Activated naive CD8-positive, alpha-beta T cell treated with anti-CD3 and anti-CD28 coated beads, Interleukin-2, amount 50 U/mL, for 16 hours (primary cell): ENCODE measurements at regions not wholly inside any gene's neighbourhood (a gene's known extent, or its start where the extent isn't known, plus 50 kb on each side); places are given as distances from the start of the nearest gene placed in this dataset.
"Not testable (repeated sequence)": the region's sequence is repeated elsewhere in the genome, so short reads cannot be mapped to it uniquely, and the experiment has no call there.

ENCODE experiments used
- DNase-seq: peaks from one replicate; pipeline ENCODE4 v3.0.0-alpha.2; 2020; ENCODE audit warnings: low read depth, low spot score

DNA sequence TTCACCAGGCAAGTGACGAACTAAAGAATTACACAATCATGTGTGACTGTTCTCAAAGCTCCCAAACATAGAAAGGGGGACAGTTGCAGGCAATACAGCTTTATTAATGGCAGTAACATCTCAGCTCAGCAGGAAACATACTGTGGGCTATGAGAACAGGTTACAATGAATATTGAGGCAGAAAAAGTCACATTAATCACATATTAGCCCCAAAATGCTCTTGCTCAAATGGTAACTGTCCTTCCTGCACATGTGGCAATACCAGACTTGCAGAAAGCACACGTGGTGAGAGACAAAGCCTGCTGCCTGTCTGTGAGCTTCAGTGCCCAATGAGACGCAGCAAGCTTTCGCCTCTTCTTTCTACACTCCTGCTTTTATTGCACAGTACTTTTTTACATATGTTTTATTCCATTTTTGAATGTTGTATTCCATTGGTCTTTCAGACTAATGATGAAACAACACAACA lies 104.9 kb upstream of the ACBD5 start:
- DNase-seq, result no peak

DNA sequence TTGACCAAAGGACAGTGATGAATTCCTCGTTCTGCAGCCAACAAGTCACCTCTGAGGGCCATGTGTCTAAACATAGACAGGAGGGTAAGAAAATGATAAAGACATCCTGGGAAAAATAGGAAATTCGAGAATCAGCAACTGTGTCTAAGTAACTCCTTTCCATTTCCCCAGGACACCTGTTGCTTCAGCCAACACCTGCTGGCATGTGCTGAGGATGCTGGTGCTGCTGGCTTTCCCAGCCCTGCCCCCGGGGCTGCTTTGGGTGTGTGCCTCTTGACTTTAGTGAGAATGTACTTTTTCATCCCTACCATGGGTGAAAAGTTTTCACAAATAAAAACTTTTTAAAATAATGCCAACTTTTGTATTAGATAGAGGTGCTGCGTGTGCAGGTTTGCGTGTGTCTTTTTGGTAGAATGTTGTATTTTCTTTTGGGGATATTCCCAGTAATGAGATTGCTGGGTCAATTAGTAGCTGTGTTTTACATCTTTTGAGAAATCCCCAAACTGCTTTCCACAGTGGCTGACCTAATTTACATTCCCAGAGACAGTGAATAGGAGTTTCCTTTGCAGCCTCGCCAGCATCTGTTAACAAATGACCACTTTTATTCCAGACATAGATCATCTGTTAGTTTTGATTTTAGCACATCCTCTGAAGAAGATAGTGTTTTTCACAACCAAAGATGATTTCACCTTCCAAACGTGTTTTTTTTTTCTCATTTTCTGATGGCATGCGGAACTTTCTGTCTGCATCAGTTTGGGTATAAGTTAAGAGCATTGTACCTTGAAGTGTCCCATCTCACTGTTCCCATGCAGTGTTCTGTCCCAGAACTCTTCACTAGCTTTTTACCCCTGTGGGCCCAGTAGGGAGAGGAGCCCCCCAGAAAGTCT lies 104.2 kb upstream of the ACBD5 start:
- DNase-seq, result no peak

DNA sequence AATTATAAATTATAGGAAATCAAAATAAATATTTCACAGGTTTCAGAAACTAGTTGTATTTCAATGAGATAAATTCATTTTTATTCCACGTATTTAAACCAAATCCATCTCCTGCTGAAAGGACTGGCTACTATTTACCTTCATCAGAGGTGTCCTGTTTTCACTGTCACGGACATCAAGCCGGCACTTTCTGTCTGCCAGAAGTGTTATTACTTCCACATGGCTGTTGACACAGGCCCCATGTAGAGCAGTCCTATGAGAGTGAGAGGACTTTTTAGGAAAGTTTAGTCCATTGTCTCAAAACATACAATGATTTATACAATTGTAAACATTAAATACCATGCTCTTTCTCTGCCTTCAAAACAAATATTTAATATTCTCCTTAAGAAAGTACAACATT lies 100.4 kb upstream of the ACBD5 start:
- no peak for DNase-seq

DNA sequence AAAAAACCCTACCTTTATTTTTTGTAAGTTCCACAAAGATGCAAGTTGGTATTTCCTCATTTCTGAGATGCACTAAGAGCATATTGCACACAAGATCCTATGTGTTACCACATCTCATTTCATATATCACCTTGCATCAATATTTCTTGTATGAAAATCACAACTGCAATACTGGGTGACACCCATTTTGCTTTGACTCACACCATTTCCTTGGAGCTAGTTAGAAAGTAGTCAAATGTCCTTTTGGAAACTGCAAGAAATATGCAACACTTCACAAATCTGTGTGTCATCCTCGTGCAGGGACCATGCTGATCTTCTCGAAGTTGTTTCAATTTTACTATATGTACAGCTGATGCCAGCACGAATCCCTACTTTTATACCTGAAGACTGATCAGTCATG lies 94.6 kb upstream of the ACBD5 start:
- DNase-seq, result not testable (repeated sequence)

DNA sequence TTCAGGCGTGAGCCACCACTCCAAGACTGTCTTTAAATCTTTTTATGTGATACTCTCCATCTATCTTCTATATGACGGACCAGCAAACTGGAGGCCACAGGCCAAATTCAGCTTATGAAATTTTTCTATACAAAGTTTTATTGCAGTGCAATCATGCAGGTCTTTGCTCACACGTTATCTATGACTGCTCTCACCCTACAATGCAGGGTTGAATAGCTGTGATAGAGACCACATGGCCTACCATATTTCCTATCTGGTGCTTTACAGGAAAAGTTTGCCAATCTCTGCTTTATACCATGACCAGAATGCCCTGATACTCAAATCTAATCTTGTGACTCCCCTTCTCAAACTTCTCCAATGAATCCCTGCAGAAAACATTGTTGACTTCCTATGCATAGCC lies 89.5 kb upstream of the ACBD5 start:
- no peak for DNase-seq

DNA sequence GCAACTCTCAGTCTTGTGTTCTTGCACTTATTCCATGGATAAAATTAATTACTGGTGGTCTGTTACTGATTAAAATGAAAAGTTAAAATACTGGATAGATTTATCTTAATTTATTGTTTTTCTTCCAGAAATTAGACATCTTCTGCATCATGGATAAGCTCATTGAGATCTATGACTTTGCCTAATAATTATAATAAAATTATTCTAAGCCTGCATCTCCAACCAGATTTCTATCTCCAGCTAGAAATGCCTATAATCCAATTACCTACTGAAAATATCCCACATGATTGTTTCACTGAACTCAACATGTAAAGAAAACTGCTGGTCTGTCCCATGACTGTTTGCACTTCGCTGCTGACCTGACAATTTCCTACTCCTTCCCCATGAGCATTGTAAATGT lies 88.3 kb upstream of the ACBD5 start:
- no peak for DNase-seq

DNA sequence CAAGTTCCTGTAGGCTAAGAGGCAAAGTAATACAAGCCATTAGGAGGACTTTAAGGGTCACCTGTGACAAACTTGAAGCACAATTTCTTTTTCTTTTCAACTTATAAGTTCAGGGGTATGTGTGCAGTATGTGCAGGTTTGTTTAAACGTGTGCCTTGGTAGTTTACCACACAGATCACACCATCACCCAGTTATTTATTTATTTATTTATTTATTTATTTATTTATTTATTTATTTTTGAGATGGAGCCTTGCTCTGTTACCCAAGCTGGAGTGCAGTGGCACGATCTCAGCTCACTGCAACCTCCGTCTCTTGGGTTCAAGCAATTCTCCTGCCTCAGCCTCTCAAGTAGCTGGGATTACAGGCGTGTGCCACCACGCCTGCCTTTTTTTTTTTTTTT lies 86.2 kb upstream of the ACBD5 start:
- not testable (repeated sequence) for DNase-seq

DNA sequence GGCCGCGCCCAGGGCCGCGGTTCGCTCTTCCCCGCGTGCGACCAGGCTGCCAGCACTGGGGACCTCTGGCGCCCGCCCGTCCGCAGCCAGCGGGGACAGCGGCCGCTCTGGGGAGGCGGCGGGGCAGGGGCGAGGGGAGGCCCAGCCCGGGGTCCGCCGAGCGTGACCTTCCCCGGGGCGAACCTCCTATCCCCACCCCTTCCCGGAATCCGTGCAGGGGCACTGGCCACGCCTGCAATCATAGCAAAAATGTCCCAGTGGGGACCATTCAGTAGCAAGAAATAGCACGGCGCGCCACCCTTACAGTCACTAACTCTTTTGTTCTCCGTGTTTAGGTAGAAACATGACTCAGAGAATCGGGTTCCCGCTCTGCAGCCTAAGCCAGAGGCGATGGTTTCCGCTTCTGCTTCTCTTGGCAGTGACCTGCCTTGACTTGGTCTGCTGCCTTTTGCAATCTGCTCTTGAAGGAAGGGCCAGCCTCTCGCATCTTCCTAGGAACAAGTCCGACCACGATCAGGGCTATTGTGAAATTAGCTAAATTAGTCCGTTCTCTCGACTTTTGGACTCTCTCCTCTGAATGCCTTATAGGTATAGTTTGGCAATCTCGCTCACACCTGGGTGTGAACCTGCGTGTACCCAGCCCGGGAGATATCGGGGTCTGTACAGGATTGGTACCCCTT lies 79.3 kb upstream of the ACBD5 start:
- no peak for DNase-seq

DNA sequence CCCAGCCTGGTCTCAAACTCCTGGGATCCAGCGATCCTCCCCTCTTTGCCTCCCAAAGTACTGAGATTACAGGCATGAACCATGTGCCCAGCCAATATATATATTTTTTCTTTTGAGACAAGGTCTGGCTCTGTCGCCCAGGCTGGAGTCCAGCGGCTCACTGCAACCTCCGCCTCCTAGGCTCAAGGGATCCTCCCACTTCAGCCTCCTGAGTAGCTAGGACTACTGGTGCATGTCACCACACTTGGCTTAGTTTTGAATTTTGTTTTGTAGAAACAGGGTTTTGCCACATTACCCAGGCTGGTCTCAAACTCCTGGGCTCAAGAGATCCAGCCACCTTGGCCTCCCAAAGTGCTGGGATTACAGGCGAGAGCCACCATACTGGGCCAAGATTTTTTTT lies 78.5 kb upstream of the ACBD5 start:
- DNase-seq, result not testable (repeated sequence)

DNA sequence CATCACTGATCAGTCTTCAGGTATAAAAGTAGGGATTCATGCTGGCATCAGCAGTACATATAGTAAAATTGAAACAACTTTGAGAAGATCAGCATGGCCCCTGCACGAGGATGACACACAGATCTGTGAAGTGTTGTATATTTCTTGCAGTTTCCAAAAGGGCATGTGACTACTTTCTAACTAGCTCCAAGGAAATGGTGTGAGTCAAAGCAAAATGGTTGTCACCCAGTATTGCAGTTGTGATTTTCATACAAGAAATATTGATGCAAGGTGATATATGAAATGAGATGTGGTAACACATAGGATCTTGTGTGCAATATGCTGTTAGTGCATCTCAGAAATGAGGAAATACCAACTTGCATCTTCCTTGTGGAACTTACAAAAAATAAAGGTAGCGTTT lies 74.5 kb upstream of the ACBD5 start:
- DNase-seq, result not testable (repeated sequence)

DNA sequence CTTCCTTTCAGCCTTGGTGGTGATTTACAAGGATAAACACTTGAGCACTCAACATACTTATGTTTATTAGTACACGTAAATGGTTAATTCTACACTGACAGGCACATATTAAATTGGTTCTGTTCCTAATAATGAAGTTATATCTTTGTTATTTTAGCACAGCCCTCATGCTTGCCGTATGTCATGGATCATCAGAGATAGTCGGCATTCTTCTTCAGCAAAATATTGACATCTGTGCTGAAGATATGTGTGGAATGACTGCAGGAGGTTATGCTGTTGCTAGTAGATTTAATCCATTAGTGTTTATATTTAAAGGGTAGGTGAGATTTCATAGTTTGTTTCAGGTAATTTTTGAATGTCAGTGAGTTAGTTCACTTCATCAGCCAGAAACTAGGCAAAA lies 73.0 kb upstream of the ACBD5 start:
- not testable (repeated sequence) for DNase-seq

DNA sequence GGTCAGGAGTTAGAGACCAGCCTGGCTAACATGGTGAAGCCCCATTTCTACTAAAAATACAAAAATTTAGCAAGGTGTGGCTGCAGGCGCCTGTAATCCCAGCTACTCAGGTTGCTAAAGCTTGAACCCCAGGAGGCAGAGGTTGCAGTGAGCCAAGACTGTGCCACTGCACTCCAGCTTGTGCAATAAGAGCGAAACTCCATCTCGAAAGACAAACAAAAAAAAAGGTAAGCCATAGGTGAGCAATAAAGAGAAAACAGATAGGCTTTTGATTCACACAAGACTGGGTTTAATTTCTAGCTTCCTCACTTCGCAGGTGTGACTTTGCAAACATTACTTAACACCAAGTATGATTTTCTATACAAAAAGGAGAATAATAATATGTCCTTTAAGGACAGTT lies 72.3 kb upstream of the ACBD5 start:
- DNase-seq, result no peak

DNA sequence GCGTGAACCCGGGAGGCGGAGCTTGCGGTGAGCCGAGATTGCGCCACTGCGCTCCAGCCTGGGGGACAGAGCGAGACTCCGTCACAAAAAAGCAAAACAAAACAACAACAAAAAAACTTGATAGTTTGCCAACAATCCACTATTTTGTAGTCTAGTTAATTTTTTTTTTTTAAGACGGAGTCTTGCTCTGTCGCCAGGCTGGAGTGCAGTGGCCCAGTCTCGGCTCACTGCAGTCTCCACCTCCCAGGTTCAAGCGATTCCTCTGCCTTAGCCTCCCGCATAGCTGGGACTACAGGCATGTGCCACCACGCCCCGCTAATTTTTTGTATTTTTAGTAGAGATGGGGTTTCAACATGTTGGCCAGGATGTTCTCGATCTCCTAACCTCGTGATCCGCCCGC lies 71.2 kb upstream of the ACBD5 start:
- not testable (repeated sequence) for DNase-seq

DNA sequence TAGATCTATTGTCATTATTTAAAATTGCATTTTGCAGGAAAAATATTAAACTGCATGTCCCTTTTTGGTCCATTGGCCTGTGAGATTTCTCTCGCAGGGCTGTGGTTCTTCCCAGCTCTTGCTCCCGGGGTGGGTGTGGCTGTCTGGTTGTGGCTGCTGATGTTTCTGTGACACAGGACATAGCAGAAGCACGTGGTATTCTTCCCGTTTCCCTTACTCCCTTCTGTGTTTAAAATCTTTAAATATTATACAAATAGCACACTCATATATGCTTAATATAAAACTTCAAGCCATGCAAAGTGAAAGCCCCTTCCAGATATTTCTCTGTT lies 57.9 kb upstream of the ACBD5 start:
- DNase-seq, result not testable (repeated sequence)

DNA sequence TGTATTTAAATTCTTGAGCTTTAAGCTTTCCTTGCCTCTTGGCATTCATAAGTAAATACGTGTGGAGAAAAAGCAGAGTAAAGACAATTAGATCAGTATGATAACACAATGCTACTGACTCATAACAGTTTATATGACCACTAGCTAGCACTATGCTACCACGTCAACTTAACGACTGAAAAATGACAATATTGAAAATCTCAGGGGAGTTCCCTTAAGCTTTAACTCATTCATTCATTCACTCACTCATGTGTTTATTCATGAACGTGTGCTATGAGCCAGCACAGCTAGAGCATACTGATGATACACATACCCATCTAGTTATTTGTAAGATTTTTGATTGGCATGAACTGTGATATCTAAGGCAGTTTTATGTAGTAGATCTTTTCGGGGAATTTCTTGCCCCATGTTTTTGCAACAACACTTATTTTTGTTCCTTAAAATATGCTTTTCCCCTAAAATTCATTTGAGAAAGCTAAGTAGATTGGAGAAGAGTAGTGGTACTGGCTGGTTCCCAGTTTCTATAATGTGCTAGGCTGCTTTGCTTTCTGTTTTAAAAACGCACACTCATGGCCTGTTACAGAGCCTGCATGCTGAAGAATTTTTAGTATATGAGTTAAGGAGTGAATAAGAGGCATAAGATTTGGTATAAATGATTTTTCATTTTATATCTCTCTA lies 57.4 kb upstream of the ACBD5 start:
- no peak for DNase-seq

DNA sequence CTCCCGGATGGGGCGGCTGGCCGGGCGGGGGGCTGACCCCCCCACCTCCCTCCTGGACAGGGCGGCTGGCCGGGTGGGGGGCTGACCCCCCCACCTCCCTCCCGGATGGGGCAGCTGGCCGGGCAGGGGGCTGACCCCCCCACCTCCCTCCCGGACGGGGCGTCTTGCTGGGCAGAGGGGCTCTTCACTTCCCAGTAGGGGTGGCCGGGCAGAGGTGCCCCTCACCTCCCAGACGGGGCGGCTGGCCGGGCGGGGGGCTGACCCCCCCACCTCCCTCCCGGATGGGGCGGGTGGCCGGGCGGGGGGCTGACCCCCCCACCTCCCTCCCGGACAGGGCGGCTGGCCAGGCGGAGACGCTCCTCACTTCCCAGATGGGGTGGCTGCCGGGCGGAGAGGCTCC lies 55.7 kb upstream of the ACBD5 start:
- DNase-seq, result not testable (repeated sequence)

DNA sequence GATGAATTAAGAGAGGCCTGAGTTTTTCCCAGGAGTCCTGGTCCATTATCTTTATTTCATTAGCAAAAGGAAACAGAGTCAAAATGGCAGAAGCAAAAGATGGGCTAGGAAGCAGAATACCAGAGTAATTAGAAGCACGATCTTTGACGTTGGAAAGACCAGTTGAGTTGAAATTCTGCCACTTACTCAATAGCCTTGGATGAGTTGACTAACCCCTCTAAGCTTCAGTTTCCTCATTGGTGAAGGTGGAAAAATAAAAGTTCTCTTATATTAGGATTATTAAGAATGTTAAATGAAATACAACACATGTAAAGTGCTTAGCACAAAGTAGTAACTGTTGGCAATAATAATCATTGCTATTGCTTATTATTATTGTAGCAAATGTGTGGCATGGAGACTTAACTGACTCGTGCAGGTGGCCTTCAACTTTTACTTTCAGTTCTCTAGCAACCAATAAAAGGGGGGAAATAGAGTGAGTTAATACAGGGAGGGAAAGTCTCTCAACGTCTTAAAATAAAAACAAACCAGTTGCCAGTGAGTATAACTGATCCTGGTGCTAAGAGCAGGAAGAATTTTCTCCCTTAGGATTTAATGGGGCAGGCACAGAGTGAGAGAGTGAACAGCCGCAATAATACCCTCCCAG lies 50.8 kb upstream of the ACBD5 start:
- DNase-seq, result not testable (repeated sequence)
